HepG2 (cell line): ENCODE measurements at regions not wholly inside any gene's neighbourhood (a gene's known extent, or its start where the extent isn't known, plus 50 kb on each side); places are given as distances from the start of the nearest gene placed in this dataset.

Experiments used
- MYC ChIP-seq: sonication (generic); formaldehyde crosslinking; IDR thresholded peaks from 2 replicates; pipeline ENCODE4 v1.9.0; 2021; ENCODE audit warnings: missing genetic modification reagents, borderline replicate concordance
- ZBTB20 ChIP-seq: sonication (generic); formaldehyde crosslinking; IDR thresholded peaks from 2 replicates; pipeline ENCODE4 v1.8.1; 2023; ENCODE audit warnings: missing genetic modification reagents, low read depth, mild to moderate bottlenecking, borderline replicate concordance
- TF ChIP-seq, protein P1 (sequence below): sonication (generic); formaldehyde crosslinking; IDR thresholded peaks from 2 replicates; pipeline ENCODE4 v1.5.0; 2020; ENCODE audit warnings: missing genetic modification reagents
- TF ChIP-seq, protein P2 (sequence below): sonication (generic); formaldehyde crosslinking; IDR thresholded peaks from 2 replicates; pipeline ENCODE4 v1.4.0; 2020; ENCODE audit warnings: mild to moderate bottlenecking, missing genetic modification reagents
- TF ChIP-seq, protein P3 (sequence below): sonication (generic); formaldehyde crosslinking; IDR thresholded peaks from 2 replicates; pipeline ENCODE4 v1.8.0; 2022; ENCODE audit warnings: mild to moderate bottlenecking, missing genetic modification reagents

DNA sequence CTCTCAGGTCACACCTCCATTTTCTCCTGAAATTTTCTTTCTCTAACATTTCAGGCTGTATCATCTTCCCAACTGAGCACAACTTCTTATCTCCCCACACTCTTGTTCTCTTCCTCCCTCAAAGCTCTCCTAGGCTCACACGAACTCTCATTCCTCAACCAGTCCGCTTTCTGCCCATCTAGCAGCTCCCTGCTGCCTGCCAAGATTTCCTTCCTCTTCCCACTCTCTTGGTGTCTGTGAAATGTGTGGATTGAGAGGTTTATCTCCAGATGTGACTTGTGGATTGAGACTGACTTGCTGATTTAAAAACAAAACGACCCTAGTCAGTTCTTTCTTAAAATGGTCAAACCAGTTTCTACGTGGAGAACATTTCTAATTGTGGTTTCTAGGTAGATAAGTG, 106.3 kb downstream of the MTNR1B start:
- TF ChIP-seq, protein P1, sequence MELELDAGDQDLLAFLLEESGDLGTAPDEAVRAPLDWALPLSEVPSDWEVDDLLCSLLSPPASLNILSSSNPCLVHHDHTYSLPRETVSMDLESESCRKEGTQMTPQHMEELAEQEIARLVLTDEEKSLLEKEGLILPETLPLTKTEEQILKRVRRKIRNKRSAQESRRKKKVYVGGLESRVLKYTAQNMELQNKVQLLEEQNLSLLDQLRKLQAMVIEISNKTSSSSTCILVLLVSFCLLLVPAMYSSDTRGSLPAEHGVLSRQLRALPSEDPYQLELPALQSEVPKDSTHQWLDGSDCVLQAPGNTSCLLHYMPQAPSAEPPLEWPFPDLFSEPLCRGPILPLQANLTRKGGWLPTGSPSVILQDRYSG (CRISPR knock-in tag): no peak
- TF ChIP-seq ZBTB20 (CRISPR knock-in tag) (no peak), MYC (CRISPR knock-in tag) (no peak)
- TF ChIP-seq, protein P2, sequence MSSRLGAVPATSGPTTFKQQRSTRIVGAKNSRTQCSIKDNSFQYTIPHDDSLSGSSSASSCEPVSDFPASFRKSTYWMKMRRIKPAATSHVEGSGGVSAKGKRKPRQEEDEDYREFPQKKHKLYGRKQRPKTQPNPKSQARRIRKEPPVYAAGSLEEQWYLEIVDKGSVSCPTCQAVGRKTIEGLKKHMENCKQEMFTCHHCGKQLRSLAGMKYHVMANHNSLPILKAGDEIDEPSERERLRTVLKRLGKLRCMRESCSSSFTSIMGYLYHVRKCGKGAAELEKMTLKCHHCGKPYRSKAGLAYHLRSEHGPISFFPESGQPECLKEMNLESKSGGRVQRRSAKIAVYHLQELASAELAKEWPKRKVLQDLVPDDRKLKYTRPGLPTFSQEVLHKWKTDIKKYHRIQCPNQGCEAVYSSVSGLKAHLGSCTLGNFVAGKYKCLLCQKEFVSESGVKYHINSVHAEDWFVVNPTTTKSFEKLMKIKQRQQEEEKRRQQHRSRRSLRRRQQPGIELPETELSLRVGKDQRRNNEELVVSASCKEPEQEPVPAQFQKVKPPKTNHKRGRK: no peak
- TF ChIP-seq, protein P3, sequence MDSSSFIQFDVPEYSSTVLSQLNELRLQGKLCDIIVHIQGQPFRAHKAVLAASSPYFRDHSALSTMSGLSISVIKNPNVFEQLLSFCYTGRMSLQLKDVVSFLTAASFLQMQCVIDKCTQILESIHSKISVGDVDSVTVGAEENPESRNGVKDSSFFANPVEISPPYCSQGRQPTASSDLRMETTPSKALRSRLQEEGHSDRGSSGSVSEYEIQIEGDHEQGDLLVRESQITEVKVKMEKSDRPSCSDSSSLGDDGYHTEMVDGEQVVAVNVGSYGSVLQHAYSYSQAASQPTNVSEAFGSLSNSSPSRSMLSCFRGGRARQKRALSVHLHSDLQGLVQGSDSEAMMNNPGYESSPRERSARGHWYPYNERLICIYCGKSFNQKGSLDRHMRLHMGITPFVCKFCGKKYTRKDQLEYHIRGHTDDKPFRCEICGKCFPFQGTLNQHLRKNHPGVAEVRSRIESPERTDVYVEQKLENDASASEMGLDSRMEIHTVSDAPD (CRISPR knock-in tag): no peak
